HEK293T (cell line): ENCODE measurements at regions not wholly inside any gene's neighbourhood (a gene's known extent, or its start where the extent isn't known, plus 50 kb on each side); places are given as distances from the start of the nearest gene placed in this dataset.

ENCODE experiments used
- CTCF ChIA-PET: fragments of 350-600 bp; formaldehyde crosslinking; extraction: SDS; loops from one replicate; lab custom pipeline; 2021; ENCODE audit warnings: antibody characterized with exemption, inconsistent platforms; lab: Yijun Ruan, JAX
- POLR2A ChIA-PET: fragments of 350-600 bp; formaldehyde crosslinking; extraction: SDS; loops from one replicate; lab custom pipeline; 2020; ENCODE audit warnings: antibody characterized with exemption, inconsistent platforms; lab: Yijun Ruan, JAX
- DNase-seq: peaks from one replicate; pipeline ENCODE4 v3.0.0; 2012; ENCODE audit warnings: mixed read lengths; ENCODE audit errors: extremely low spot score
- ARNT ChIP-seq: fragments of 450-650 bp; IDR thresholded peaks from 2 replicates; pipeline ENCODE4 v1.6.1; 2017; ENCODE audit warnings: mild to moderate bottlenecking
- BHLHE40 ChIP-seq: fragments of 450-650 bp; IDR thresholded peaks from 2 replicates; pipeline ENCODE4 v1.6.1; 2016; ENCODE audit warnings: mild to moderate bottlenecking, moderate library complexity, borderline replicate concordance
- CTBP1 ChIP-seq: fragments of 450-650 bp; IDR thresholded peaks from 2 replicates; pipeline ENCODE4 v1.6.1; 2016; ENCODE audit warnings: borderline replicate concordance
- ELF4 ChIP-seq: fragments of 450-650 bp; IDR thresholded peaks from 2 replicates; pipeline ENCODE4 v1.6.1; 2017; ENCODE audit warnings: antibody characterized with exemption
- FOXA1 ChIP-seq: fragments of 450-650 bp; IDR thresholded peaks from 2 replicates; pipeline ENCODE4 v1.6.1; 2016; ENCODE audit warnings: mild to moderate bottlenecking
- FOXK2 ChIP-seq: fragments of 450-650 bp; IDR thresholded peaks from 2 replicates; pipeline ENCODE4 v1.6.1; 2016; ENCODE audit warnings: mild to moderate bottlenecking
- FOXM1 ChIP-seq: fragments of 450-650 bp; IDR thresholded peaks from 2 replicates; pipeline ENCODE4 v1.6.1; 2017; ENCODE audit warnings: mild to moderate bottlenecking, borderline replicate concordance
- HDGF ChIP-seq: fragments of 450-650 bp; IDR thresholded peaks from 2 replicates; pipeline ENCODE4 v1.6.1; 2017; ENCODE audit warnings: antibody characterized with exemption, borderline replicate concordance
- L3MBTL2 ChIP-seq: fragments of 450-650 bp; conservative IDR thresholded peaks from 2 replicates; pipeline ENCODE4 v1.6.1; 2016; ENCODE audit warnings: mild to moderate bottlenecking
- LEF1 ChIP-seq: fragments of 450-650 bp; IDR thresholded peaks from 2 replicates; pipeline ENCODE4 v1.6.1; 2017; ENCODE audit warnings: mild to moderate bottlenecking, borderline replicate concordance
- NFRKB ChIP-seq: fragments of 450-650 bp; IDR thresholded peaks from 2 replicates; pipeline ENCODE4 v1.6.1; 2016; ENCODE audit warnings: mild to moderate bottlenecking, moderate library complexity
- PKNOX1 ChIP-seq: fragments of 450-650 bp; IDR thresholded peaks from 2 replicates; pipeline ENCODE4 v1.6.1; 2016
- SP1 ChIP-seq: fragments of 450-650 bp; IDR thresholded peaks from 2 replicates; pipeline ENCODE4 v1.6.1; 2017
- SUZ12 ChIP-seq: fragments of 450-650 bp; IDR thresholded peaks from 2 replicates; pipeline ENCODE4 v1.6.1; 2016; ENCODE audit warnings: mild to moderate bottlenecking
- TARDBP ChIP-seq: fragments of 450-650 bp; IDR thresholded peaks from 2 replicates; pipeline ENCODE4 v1.6.1; 2016
- ZNF384 ChIP-seq: fragments of 450-650 bp; IDR thresholded peaks from 2 replicates; pipeline ENCODE4 v1.6.1; 2016

- no peak for DNase-seq
- ChIA-PET POLR2A (no interaction called here), CTCF (no interaction called here)
- TF ChIP-seq BHLHE40 (no peak), SUZ12 (no peak), CTBP1 (no peak), FOXK2 (no peak), NFRKB (no peak), HDGF (no peak), ELF4 (no peak), FOXA1 (no peak), SP1 (no peak), FOXM1 (no peak), TARDBP (no peak), PKNOX1 (no peak), L3MBTL2 (no peak)
Measured at GRCh38 chr4:107253090-107253489, 217.0 kb upstream of the DKK2 start.

- ChIA-PET POLR2A (no interaction called here), CTCF (no interaction called here)
- no peak for TF ChIP-seq FOXM1
- no peak for TF ChIP-seq SP1
- TF ChIP-seq TARDBP: no peak
- TF ChIP-seq NFRKB: no peak
- TF ChIP-seq LEF1: no peak
- TF ChIP-seq ZNF384: no peak
- no peak for TF ChIP-seq ELF4
- no peak for DNase-seq
Measured at GRCh38 chr4:107252571-107252970, 216.5 kb upstream of the DKK2 start.

GRCh38 chr4:107248571-107248970, 212.5 kb upstream of the DKK2 start:
- TF ChIP-seq TARDBP: no peak
- TF ChIP-seq ELF4: no peak
- DNase-seq: no peak
- POLR2A ChIA-PET: no interaction called here
- CTCF ChIA-PET: no interaction called here

DNA sequence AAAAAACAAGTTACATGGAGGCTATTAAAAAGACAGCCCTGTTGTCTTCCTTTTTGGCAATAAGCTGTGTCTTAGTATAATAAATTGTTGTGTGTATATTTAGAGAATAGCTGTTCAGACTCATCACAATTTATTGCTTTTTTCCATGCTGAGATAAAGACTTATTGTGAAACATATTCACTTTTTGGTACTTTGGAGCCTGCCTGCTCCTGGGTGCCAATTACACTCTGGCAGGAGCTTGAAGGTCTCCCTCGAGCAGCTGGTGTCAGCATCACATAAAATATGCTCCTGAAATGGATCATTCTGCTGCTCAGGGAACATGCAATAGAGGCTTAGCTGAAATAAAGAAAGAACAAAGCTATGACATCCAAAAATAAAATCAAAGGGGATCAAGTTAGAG, 211.6 kb upstream of the DKK2 start:
- CTCF ChIA-PET: no interaction called here
- TF ChIP-seq LEF1: no peak
- TF ChIP-seq FOXA1: no peak
- TF ChIP-seq FOXK2: no peak
- TF ChIP-seq ELF4: no peak
- TF ChIP-seq HDGF: no peak
- no peak for TF ChIP-seq SP1
- TF ChIP-seq ZNF384: no peak
- TF ChIP-seq ARNT: no peak
- TF ChIP-seq BHLHE40: no peak
- POLR2A ChIA-PET: no interaction called here
- no peak for DNase-seq

DNA sequence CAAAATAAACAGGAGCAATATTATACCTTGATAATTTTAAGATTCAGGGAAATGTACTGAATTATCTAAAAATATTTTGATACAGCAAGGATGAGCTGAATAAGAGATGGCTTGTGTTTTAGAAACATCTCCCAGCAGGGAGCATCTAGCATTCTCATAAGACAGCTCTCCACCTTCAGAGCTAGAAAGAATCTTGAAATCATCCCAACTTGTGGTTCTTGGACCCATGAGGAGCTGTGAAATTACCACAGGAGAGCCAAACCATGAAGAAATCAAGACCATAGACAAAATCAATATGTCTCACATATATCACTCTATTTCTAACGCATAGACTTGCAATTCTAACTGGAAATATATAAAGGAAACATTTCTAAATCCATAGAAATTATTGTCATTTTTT, 210.6 kb upstream of the DKK2 start:
- no peak for DNase-seq
- ChIA-PET CTCF (no interaction called here), POLR2A (no interaction called here)
- TF ChIP-seq PKNOX1 (no peak), FOXM1 (no peak), NFRKB (no peak), TARDBP (no peak), HDGF (no peak)

DNA sequence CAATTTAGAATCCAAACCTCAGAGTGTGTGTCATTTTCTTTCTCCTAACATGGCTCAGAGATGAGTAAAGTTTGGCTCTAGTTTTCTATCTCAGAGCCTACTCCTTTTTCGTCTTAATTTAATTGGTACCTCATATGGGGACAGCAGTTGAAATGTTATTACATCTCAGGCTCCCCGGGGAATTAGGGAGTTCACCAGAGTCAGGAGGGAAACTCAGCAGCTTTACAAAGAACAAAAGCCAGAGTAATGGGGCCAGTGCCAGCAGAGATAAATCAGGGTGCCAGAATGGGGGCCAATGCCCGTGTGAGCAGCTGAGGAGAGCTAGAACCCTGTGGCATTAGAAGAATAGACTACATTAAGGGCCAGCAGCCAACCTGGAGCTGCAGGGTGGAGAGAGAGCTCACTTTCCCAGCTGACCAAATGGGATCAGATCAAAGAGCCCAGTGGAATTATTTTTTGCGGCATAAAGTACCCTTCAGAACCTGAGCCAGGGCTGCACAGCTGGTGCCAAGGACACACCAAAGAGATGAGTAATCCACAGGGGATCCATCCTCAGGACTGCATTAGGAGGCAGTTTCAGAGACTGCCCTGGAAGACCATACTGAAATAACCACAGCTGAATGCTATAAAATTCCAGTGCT, 207.1 kb upstream of the DKK2 start:
- CTCF ChIA-PET: interaction anchor here (0.5 kb wide), 1 partner anchor 412 kb away, joined by 3 read pairs; no protein-coding TSS in a partner anchor
- peak; percentile 6 for DNase-seq
- POLR2A ChIA-PET: no interaction called here
- TF ChIP-seq SP1: no peak

DNA sequence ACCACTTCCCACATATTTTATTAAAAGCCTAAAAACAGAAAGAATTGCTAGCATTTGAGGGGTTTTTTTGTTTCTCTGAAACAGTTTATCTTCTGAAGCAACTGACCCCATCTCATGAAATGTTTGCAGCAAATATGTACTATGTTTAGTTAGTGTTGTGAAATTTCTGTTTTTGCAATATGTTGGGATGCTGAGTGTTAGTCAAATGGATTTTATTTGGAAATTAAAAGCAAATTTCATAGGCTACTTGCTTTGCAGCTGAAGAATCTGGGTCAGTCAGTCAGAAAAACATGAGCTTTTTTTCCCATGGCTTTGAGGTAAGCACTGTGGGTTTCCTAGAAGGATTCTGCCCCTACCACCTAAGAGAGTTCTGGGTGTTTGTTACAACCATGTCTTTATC, 184.9 kb upstream of the DKK2 start:
- CTCF ChIA-PET: no interaction called here
- TF ChIP-seq HDGF (no peak), TARDBP (no peak), FOXM1 (no peak), ZNF384 (no peak), CTBP1 (no peak), ELF4 (no peak), LEF1 (no peak), BHLHE40 (no peak), PKNOX1 (no peak), SUZ12 (no peak), NFRKB (no peak), L3MBTL2 (no peak), FOXA1 (no peak)
- DNase-seq: no peak
- POLR2A ChIA-PET: no interaction called here

- TF ChIP-seq FOXK2 (no peak), ELF4 (no peak), SP1 (no peak), BHLHE40 (no peak)
- ChIA-PET CTCF (no interaction called here), POLR2A (no interaction called here)
- DNase-seq: no peak
Measured at GRCh38 chr4:107219681-107220080, 183.6 kb upstream of the DKK2 start.
